IPS-18c (cell line): ENCODE measurements at regions not wholly inside any gene's neighbourhood (a gene's known extent, or its start where the extent isn't known, plus 50 kb on each side); places are given as distances from the start of the nearest gene placed in this dataset.

Experiments used
- H3K4me3 ChIP-seq: 2 replicates; pipeline ENCODE4 v1.7.0; 2013; ENCODE audit warnings: low read depth, mild to moderate bottlenecking, low read length, moderate library complexity; ENCODE audit not compliant: insufficient read depth
- H3K9me3 ChIP-seq: one replicate; pipeline ENCODE4 v1.6.1; 2013; ENCODE audit warnings: mild to moderate bottlenecking, low read length, moderate library complexity; ENCODE audit not compliant: control insufficient read depth, insufficient read depth

GRCh38 chr1:209215826-209216225 lies 367.7 kb upstream of the CAMK1G start:
- Histone ChIP-seq H3K9me3 (no peaks in the 10 kb centered on the region), H3K4me3 (no peak overlapping the region)

GRCh38 chr1:209218113-209218512 lies 365.4 kb upstream of the CAMK1G start:
- Histone ChIP-seq H3K4me3 (no peak overlapping the region), H3K9me3 (no peaks in the 10 kb centered on the region)

GRCh38 chr1:209218981-209219380 lies 364.5 kb upstream of the CAMK1G start:
- Histone ChIP-seq H3K4me3 (no peak overlapping the region), H3K9me3 (no peaks in the 10 kb centered on the region)

- Histone ChIP-seq H3K4me3 (no peak overlapping the region), H3K9me3 (no peaks in the 10 kb centered on the region)
These were observed 363.6 kb upstream of the CAMK1G start for GRCh38 chr1:209219791-209220524.

GRCh38 chr1:209222826-209223225 lies 360.7 kb upstream of the CAMK1G start:
- Histone ChIP-seq H3K9me3 (no peaks in the 10 kb centered on the region), H3K4me3 (no peak overlapping the region)

- no peak overlapping the region for H3K4me3 ChIP-seq
- H3K9me3 ChIP-seq: no peaks in the 10 kb centered on the region
These were observed 359.7 kb upstream of the CAMK1G start for GRCh38 chr1:209223791-209224190.

GRCh38 chr1:209224886-209225285 lies 358.6 kb upstream of the CAMK1G start:
- Histone ChIP-seq H3K9me3 (no peaks in the 10 kb centered on the region), H3K4me3 (no peak overlapping the region)

- Histone ChIP-seq H3K4me3 (no peak overlapping the region), H3K9me3 (no peaks in the 10 kb centered on the region)
These were observed 356.3 kb upstream of the CAMK1G start for GRCh38 chr1:209227171-209227570.

GRCh38 chr1:209227941-209228340 lies 355.6 kb upstream of the CAMK1G start:
- Histone ChIP-seq H3K9me3 (no peaks in the 10 kb centered on the region), H3K4me3 (no peak overlapping the region)

- no peaks in the 10 kb centered on the region for H3K9me3 ChIP-seq
- no peak overlapping the region for H3K4me3 ChIP-seq
These were observed 353.9 kb upstream of the CAMK1G start for GRCh38 chr1:209229494-209230061.

GRCh38 chr1:209230314-209230713 lies 353.2 kb upstream of the CAMK1G start:
- Histone ChIP-seq H3K4me3 (no peak overlapping the region), H3K9me3 (no peaks in the 10 kb centered on the region)

GRCh38 chr1:209231476-209232156 lies 351.9 kb upstream of the CAMK1G start:
- Histone ChIP-seq H3K4me3 (no peak overlapping the region), H3K9me3 (no peaks in the 10 kb centered on the region)

GRCh38 chr1:209232197-209232596 lies 351.3 kb upstream of the CAMK1G start:
- Histone ChIP-seq H3K9me3 (no peaks in the 10 kb centered on the region), H3K4me3 (no peak overlapping the region)

- no peak overlapping the region for H3K4me3 ChIP-seq
- H3K9me3 ChIP-seq: no peaks in the 10 kb centered on the region
These were observed 350.8 kb upstream of the CAMK1G start for GRCh38 chr1:209232759-209233158.

- no peaks in the 10 kb centered on the region for H3K9me3 ChIP-seq
- H3K4me3 ChIP-seq: no peak overlapping the region
These were observed 348.3 kb upstream of the CAMK1G start for GRCh38 chr1:209235166-209235565.

- Histone ChIP-seq H3K9me3 (no peaks in the 10 kb centered on the region), H3K4me3 (no peak overlapping the region)
These were observed 345.2 kb upstream of the CAMK1G start for GRCh38 chr1:209238356-209238755.

GRCh38 chr1:209240351-209240750 lies 343.2 kb upstream of the CAMK1G start:
- Histone ChIP-seq H3K9me3 (no peaks in the 10 kb centered on the region), H3K4me3 (no peak overlapping the region)

GRCh38 chr1:209241487-209241886 lies 342.0 kb upstream of the CAMK1G start:
- H3K9me3 ChIP-seq: no peaks in the 10 kb centered on the region

More at GRCh38 chr1:209241487-209241886, 342.0 kb upstream of the CAMK1G start:
- no peak overlapping the region for H3K4me3 ChIP-seq
